C4-2B (cell line): ENCODE measurements at regions not wholly inside any gene's neighbourhood (a gene's known extent, or its start where the extent isn't known, plus 50 kb on each side); places are given as distances from the start of the nearest gene placed in this dataset.
"Not testable (repeated sequence)": the region's sequence is repeated elsewhere in the genome, so short reads cannot be mapped to it uniquely, and the experiment has no call there.

Source experiments
- ZFX ChIP-seq: fragments of 450-650 bp; IDR thresholded peaks from 2 replicates; pipeline ENCODE4 v1.6.1; 2017
- TF ChIP-seq, protein P1 (sequence below): fragments of 450-650 bp; conservative IDR thresholded peaks from 2 replicates; pipeline ENCODE4 v1.5.1; 2017; ENCODE audit warnings: mild to moderate bottlenecking

DNA sequence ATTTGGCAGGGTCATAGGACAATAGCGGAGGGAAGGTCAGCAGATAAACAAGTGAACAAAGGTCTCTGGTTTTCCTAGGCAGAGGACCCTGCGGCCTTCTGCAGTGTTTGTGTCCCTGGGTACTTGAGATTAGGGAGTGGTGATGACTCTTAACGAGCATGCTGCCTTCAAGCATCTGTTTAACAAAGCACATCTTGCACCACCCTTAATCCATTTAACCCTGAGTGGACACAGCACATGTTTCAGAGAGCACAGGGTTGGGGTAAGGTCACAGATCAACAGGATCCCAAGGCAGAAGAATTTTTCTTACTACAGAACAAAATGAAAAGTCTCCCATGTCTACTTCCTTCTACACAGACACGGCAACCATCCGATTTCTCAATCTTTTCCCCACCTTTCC is 74.7 kb downstream of the LAT start:
- TF ChIP-seq, protein P1, sequence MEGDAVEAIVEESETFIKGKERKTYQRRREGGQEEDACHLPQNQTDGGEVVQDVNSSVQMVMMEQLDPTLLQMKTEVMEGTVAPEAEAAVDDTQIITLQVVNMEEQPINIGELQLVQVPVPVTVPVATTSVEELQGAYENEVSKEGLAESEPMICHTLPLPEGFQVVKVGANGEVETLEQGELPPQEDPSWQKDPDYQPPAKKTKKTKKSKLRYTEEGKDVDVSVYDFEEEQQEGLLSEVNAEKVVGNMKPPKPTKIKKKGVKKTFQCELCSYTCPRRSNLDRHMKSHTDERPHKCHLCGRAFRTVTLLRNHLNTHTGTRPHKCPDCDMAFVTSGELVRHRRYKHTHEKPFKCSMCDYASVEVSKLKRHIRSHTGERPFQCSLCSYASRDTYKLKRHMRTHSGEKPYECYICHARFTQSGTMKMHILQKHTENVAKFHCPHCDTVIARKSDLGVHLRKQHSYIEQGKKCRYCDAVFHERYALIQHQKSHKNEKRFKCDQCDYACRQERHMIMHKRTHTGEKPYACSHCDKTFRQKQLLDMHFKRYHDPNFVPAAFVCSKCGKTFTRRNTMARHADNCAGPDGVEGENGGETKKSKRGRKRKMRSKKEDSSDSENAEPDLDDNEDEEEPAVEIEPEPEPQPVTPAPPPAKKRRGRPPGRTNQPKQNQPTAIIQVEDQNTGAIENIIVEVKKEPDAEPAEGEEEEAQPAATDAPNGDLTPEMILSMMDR, result not testable (repeated sequence)
- not testable (repeated sequence) for TF ChIP-seq ZFX
